ENCODE measurements at regions not wholly inside any gene's neighbourhood (a gene's known extent, or its start where the extent isn't known, plus 50 kb on each side); places are given as distances from the start of the nearest gene placed in this dataset.
"Not testable (repeated sequence)": the region's sequence is repeated elsewhere in the genome, so short reads cannot be mapped to it uniquely, and the experiment has no call there.

DNA sequence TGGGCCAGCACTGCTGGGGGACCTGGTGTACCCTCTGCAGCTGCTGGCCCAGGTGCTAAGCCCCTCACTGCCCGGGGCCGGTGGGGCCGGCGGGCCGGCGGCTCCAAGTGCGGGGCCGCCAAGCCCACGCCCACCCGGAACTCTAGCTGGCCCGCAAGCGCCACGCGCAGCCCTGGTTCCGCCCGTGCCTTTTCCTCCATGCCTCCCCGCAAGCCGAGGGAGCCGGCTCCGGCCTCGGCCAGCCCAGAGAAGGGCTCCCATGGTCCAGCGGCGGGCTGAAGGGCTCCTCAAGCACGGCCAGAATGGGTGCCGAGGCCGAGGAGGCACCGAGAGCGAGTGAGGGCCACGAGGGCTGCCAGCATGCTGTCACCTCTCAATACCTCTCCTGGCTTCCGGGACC is 194.9 kb downstream of the STK31 start:
- not testable (repeated sequence) for H3K9me3 ChIP-seq (ENCODE audit: control insufficient read depth in 2 of 2, insufficient read depth in 1 of 2, low read length in 1 of 2); H3K4me1 ChIP-seq (ENCODE audit: control insufficient read depth in 2 of 2, insufficient read depth in 2 of 2, low read length in 2 of 2); H3K27me3 ChIP-seq (ENCODE audit: control insufficient read depth in 2 of 2, insufficient read depth in 1 of 2, low read length in 1 of 2); H3K36me3 ChIP-seq (ENCODE audit: control insufficient read depth in 2 of 2, insufficient read depth in 2 of 2, low read length in 1 of 2); DNase-seq (ENCODE audit: low read depth in 6 of 9, low spot score in 9 of 9); H3K4me3 ChIP-seq (ENCODE audit: low read length in 2 of 2); H3K27ac ChIP-seq (ENCODE audit: low read depth in 1 of 2, low read length in 1 of 2)
- WGBS: 95% methylated on average over 30 of the region's 30 CpGs

DNA sequence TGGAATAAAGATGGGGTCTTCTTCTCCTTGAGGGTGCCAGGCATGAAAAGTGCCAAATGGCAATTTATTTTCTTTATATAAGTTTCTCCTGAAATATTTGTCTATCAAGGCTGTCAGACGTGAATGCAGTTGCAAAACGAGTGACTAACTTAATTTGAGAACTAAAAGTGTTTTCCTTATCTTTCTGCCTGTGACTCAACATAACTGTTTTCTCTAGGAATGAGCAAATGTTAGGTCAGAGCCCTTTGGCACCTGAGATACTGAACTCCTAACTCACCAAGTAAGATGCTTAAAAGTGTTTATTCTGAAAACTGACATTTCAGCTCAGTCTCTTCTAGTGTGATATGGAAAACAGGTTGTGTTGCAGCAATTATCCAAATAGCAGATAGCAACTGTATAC is 197.0 kb downstream of the STK31 start:
- no peak overlapping the region for H3K27ac ChIP-seq (ENCODE audit: low read depth in 1 of 2, low read length in 1 of 2)
- H3K36me3 ChIP-seq (ENCODE audit: control insufficient read depth in 2 of 2, insufficient read depth in 2 of 2, low read length in 1 of 2): no peaks in the 10 kb centered on the region
- no peak for DNase-seq (ENCODE audit: low read depth in 6 of 9, low spot score in 9 of 9)
- no peak overlapping the region for H3K4me3 ChIP-seq (ENCODE audit: low read length in 2 of 2)
- H3K9me3 ChIP-seq (ENCODE audit: control insufficient read depth in 2 of 2, insufficient read depth in 1 of 2, low read length in 1 of 2): no peaks in the 10 kb centered on the region
- 83% methylated on average over 2 of the region's 2 CpGs for WGBS
- no peaks in the 10 kb centered on the region for H3K4me1 ChIP-seq (ENCODE audit: control insufficient read depth in 2 of 2, insufficient read depth in 2 of 2, low read length in 2 of 2)
- no peaks in the 10 kb centered on the region for H3K27me3 ChIP-seq (ENCODE audit: control insufficient read depth in 2 of 2, insufficient read depth in 1 of 2, low read length in 1 of 2)

DNA sequence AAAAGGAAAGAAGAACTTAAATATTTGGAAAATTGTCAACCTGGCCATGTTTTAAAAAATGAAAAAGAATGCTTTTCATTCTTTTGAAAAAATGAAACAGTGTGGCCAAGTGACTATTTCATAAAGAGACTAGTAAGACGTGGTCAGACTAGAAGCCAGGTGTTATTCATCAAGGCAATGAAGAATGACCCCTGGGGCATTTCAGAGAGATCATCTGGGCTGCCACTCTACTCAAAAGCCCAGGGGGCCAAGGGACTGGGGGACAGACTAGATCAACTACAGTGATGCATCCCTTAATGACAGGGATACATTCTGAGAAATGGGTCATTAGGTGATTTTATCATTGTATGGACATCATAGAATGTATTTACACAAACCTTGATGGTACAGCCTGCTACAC is 199.4 kb downstream of the STK31 start:
- Histone ChIP-seq H3K9me3 (ENCODE audit: control insufficient read depth in 2 of 2, insufficient read depth in 1 of 2, low read length in 1 of 2) (no peaks in the 10 kb centered on the region), H3K27ac (ENCODE audit: low read depth in 1 of 2, low read length in 1 of 2) (no peak overlapping the region), H3K4me1 (ENCODE audit: control insufficient read depth in 2 of 2, insufficient read depth in 2 of 2, low read length in 2 of 2) (no peaks in the 10 kb centered on the region), H3K27me3 (ENCODE audit: control insufficient read depth in 2 of 2, insufficient read depth in 1 of 2, low read length in 1 of 2) (no peaks in the 10 kb centered on the region), H3K4me3 (ENCODE audit: low read length in 2 of 2) (no peak overlapping the region), H3K36me3 (ENCODE audit: control insufficient read depth in 2 of 2, insufficient read depth in 2 of 2, low read length in 1 of 2) (no peaks in the 10 kb centered on the region)
- DNase-seq (ENCODE audit: low read depth in 6 of 9, low spot score in 9 of 9): no peak
- 83% methylated on average over 1 of the region's 1 CpG for WGBS

DNA sequence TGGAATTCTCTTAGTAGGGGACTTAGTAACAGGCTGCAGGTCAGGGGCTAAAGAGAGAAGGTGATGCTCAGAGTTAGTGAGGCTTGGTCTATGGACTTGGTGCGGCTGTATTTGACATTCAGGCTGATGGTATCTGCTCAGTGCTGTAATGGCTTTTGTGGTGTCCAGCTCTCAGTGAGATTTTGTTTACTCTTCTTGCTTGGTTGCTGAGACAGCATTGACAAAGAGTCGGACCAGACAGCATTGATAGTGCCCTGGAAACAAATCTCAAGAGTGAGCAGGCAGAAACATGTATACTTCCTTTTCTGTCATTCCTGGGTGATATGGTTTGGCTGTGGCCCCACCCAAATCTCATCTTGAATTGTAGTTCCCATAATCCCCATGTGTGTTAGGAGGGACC is 202.0 kb downstream of the STK31 start:
- Histone ChIP-seq H3K4me1 (ENCODE audit: control insufficient read depth in 2 of 2, insufficient read depth in 2 of 2, low read length in 2 of 2) (no peaks in the 10 kb centered on the region), H3K4me3 (ENCODE audit: low read length in 2 of 2) (no peak overlapping the region), H3K27me3 (ENCODE audit: control insufficient read depth in 2 of 2, insufficient read depth in 1 of 2, low read length in 1 of 2) (no peaks in the 10 kb centered on the region), H3K9me3 (ENCODE audit: control insufficient read depth in 2 of 2, insufficient read depth in 1 of 2, low read length in 1 of 2) (no peaks in the 10 kb centered on the region), H3K36me3 (ENCODE audit: control insufficient read depth in 2 of 2, insufficient read depth in 2 of 2, low read length in 1 of 2) (no peaks in the 10 kb centered on the region), H3K27ac (ENCODE audit: low read depth in 1 of 2, low read length in 1 of 2) (no peak overlapping the region)
- DNase-seq (ENCODE audit: low read depth in 6 of 9, low spot score in 9 of 9): no peak
- 94% methylated on average over 2 of the region's 2 CpGs for WGBS

DNA sequence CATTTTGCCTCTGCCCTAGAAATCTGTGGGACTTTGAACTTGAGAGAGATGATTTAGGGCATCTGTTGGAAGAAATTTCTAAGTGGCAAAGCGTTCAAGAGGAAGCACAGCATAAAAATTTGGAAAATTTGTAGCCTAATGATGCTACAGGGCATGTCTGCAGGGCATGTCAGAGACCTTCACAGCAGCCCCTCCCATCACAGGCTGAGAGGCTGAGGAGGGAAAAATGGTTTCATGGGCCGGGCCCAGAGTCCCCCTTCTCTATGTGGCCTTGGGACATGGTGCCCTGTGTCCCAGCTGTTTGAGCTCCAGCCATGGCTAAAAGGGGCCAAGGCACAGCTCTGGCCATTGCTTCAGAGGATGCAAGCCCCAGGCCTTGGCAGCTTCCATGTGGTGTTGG is 203.0 kb downstream of the STK31 start:
- H3K36me3 ChIP-seq (ENCODE audit: control insufficient read depth in 2 of 2, insufficient read depth in 2 of 2, low read length in 1 of 2): no peaks in the 10 kb centered on the region
- H3K27ac ChIP-seq (ENCODE audit: low read depth in 1 of 2, low read length in 1 of 2): no peak overlapping the region
- H3K9me3 ChIP-seq (ENCODE audit: control insufficient read depth in 2 of 2, insufficient read depth in 1 of 2, low read length in 1 of 2): no peaks in the 10 kb centered on the region
- no peak for DNase-seq (ENCODE audit: low read depth in 6 of 9, low spot score in 9 of 9)
- H3K27me3 ChIP-seq (ENCODE audit: control insufficient read depth in 2 of 2, insufficient read depth in 1 of 2, low read length in 1 of 2): no peaks in the 10 kb centered on the region
- H3K4me1 ChIP-seq (ENCODE audit: control insufficient read depth in 2 of 2, insufficient read depth in 2 of 2, low read length in 2 of 2): no peaks in the 10 kb centered on the region
- 82% methylated on average over 2 of the region's 2 CpGs for WGBS
- H3K4me3 ChIP-seq (ENCODE audit: low read length in 2 of 2): no peak overlapping the region

DNA sequence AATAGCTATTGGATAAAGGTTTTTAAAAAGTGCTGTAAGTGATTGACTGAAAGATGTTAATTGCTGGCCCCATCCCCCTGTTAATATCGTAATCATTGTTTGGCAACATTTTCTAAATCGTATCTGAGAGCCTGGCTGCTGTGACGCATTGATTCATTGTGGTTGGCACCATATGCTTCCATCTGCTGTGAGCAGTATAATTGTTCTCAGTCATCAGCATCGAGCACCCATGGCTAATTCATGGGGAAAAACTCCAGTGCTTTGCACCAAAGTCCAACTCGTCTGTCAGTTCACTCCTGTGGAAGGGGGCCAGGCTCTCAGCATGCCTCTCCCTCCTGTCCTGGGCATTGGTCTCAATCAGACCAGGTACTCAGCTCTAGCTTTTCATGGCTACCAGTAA is 205.2 kb downstream of the STK31 start:
- Histone ChIP-seq H3K27ac (ENCODE audit: low read depth in 1 of 2, low read length in 1 of 2) (no peak overlapping the region), H3K36me3 (ENCODE audit: control insufficient read depth in 2 of 2, insufficient read depth in 2 of 2, low read length in 1 of 2) (no peaks in the 10 kb centered on the region), H3K4me3 (ENCODE audit: low read length in 2 of 2) (no peak overlapping the region), H3K9me3 (ENCODE audit: control insufficient read depth in 2 of 2, insufficient read depth in 1 of 2, low read length in 1 of 2) (no peaks in the 10 kb centered on the region), H3K4me1 (ENCODE audit: control insufficient read depth in 2 of 2, insufficient read depth in 2 of 2, low read length in 2 of 2) (no peaks in the 10 kb centered on the region), H3K27me3 (ENCODE audit: control insufficient read depth in 2 of 2, insufficient read depth in 1 of 2, low read length in 1 of 2) (no peaks in the 10 kb centered on the region)
- DNase-seq (ENCODE audit: low read depth in 6 of 9, low spot score in 9 of 9): no peak
- 91% methylated on average over 5 of the region's 5 CpGs for WGBS

DNA sequence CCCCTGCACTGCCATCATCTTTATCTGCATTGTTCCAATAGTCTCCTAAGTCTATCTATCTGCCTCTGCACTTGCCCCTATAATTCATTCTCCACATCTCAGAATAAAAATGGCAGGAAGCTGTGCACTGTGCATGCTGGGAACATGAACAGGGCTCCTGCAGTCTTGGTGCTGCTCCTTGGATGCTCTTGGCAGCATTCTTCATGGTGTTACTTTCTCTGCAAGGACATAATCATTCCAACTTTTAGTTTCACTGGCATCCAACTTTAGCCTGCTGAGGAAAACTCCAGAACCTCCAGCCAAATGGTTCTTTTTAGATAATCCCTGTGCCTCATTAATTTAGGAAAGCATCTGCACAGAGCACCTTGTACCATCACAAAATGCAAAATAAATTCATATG is 208.3 kb downstream of the STK31 start:
- no peak overlapping the region for H3K27ac ChIP-seq (ENCODE audit: low read depth in 1 of 2, low read length in 1 of 2)
- H3K9me3 ChIP-seq (ENCODE audit: control insufficient read depth in 2 of 2, insufficient read depth in 1 of 2, low read length in 1 of 2): no peaks in the 10 kb centered on the region
- H3K4me1 ChIP-seq (ENCODE audit: control insufficient read depth in 2 of 2, insufficient read depth in 2 of 2, low read length in 2 of 2): no peaks in the 10 kb centered on the region
- no peak overlapping the region for H3K4me3 ChIP-seq (ENCODE audit: low read length in 2 of 2)
- no peaks in the 10 kb centered on the region for H3K27me3 ChIP-seq (ENCODE audit: control insufficient read depth in 2 of 2, insufficient read depth in 1 of 2, low read length in 1 of 2)
- no peaks in the 10 kb centered on the region for H3K36me3 ChIP-seq (ENCODE audit: control insufficient read depth in 2 of 2, insufficient read depth in 2 of 2, low read length in 1 of 2)
- no peak for DNase-seq (ENCODE audit: low read depth in 6 of 9, low spot score in 9 of 9)

DNA sequence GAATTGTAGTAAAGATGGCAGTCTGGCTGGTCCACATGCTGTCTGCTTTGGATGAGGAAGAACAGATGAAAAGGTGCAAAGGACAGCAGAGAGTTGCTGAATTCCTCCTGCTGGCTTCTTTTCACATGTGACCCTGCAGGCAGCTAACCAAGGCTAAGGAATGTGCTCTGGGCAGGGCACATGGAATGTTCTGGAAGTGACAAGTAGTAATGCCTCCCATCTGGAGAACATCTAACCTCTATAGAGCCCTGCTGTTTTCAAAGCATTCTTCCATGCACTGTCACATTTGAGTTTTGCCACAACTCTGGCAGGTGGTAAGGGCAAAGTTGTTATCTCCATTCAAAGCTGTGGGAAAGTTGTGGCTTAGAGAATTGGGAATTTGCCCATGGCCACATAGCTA is 208.8 kb downstream of the STK31 start:
- H3K4me3 ChIP-seq (ENCODE audit: low read length in 2 of 2): no peak overlapping the region
- no peaks in the 10 kb centered on the region for H3K9me3 ChIP-seq (ENCODE audit: control insufficient read depth in 2 of 2, insufficient read depth in 1 of 2, low read length in 1 of 2)
- no peaks in the 10 kb centered on the region for H3K27me3 ChIP-seq (ENCODE audit: control insufficient read depth in 2 of 2, insufficient read depth in 1 of 2, low read length in 1 of 2)
- H3K27ac ChIP-seq (ENCODE audit: low read depth in 1 of 2, low read length in 1 of 2): no peak overlapping the region
- DNase-seq (ENCODE audit: low read depth in 6 of 9, low spot score in 9 of 9): no peak
- H3K36me3 ChIP-seq (ENCODE audit: control insufficient read depth in 2 of 2, insufficient read depth in 2 of 2, low read length in 1 of 2): no peaks in the 10 kb centered on the region
- no peaks in the 10 kb centered on the region for H3K4me1 ChIP-seq (ENCODE audit: control insufficient read depth in 2 of 2, insufficient read depth in 2 of 2, low read length in 2 of 2)

DNA sequence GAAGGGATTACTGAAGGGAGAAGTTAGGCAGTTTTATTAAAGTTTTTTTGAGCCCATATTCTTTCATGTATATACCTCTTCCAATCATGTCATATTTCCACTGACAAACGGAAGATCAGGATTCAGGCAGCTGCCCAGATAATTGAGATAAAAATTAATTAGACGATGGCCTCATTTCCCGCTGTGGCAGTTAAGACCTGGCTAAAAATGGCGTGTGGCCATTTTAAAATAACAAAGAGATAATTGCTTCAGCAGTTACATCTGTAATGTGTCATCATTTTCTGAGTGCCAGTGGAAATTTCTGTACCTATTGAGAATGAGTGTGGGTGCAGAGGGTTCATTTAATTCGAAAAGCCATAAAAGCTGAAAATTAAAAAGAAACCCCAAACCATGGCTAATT is 215.1 kb downstream of the STK31 start:
- Histone ChIP-seq H3K4me3 (ENCODE audit: low read length in 2 of 2) (no peak overlapping the region), H3K4me1 (ENCODE audit: control insufficient read depth in 2 of 2, insufficient read depth in 2 of 2, low read length in 2 of 2) (no peaks in the 10 kb centered on the region), H3K36me3 (ENCODE audit: control insufficient read depth in 2 of 2, insufficient read depth in 2 of 2, low read length in 1 of 2) (no peaks in the 10 kb centered on the region), H3K27ac (ENCODE audit: low read depth in 1 of 2, low read length in 1 of 2) (no peak overlapping the region), H3K9me3 (ENCODE audit: control insufficient read depth in 2 of 2, insufficient read depth in 1 of 2, low read length in 1 of 2) (no peaks in the 10 kb centered on the region), H3K27me3 (ENCODE audit: control insufficient read depth in 2 of 2, insufficient read depth in 1 of 2, low read length in 1 of 2) (no peaks in the 10 kb centered on the region)
- no peak for DNase-seq (ENCODE audit: low read depth in 6 of 9, low spot score in 9 of 9)
- WGBS: 94% methylated on average over 5 of the region's 5 CpGs

DNA sequence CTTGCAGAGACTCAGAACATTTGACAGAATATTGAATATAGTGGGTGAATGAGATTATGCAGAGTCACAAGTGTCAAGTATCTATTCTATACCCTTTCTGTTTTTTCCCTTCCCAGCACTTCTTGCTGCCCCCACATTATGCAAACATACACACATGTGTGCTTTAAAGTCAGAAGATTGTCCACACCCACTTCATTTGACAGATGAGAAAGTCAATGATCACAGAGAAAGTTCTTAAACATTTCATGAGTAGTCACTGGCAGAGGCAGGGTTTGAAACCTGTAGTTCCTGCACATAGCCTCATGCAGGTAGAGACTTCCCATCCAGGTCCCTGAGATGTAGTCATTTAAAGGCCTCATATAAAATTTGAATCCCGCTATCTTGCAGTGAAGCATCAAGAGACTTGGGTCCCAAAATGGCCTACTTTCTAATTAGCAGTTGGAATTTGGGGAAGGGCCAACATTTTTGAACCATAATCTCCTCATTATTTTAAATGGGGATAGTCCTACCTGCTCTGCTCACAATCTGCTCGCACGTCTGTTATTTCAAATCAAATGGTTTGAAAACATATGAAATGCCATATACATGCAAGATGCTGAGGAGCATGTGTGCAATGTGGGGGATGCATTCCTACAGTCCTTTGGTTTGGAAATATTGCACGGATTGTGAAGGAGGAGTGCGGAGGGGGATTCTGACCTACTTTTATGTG is 217.8 kb downstream of the STK31 start:
- Histone ChIP-seq H3K27ac (ENCODE audit: low read depth in 1 of 2, low read length in 1 of 2) (no peak overlapping the region), H3K4me1 (ENCODE audit: control insufficient read depth in 2 of 2, insufficient read depth in 2 of 2, low read length in 2 of 2) (no peaks in the 10 kb centered on the region), H3K27me3 (ENCODE audit: control insufficient read depth in 2 of 2, insufficient read depth in 1 of 2, low read length in 1 of 2) (no peaks in the 10 kb centered on the region), H3K4me3 (ENCODE audit: low read length in 2 of 2) (no peak overlapping the region), H3K36me3 (ENCODE audit: control insufficient read depth in 2 of 2, insufficient read depth in 2 of 2, low read length in 1 of 2) (no peaks in the 10 kb centered on the region), H3K9me3 (ENCODE audit: control insufficient read depth in 2 of 2, insufficient read depth in 1 of 2, low read length in 1 of 2) (no peaks in the 10 kb centered on the region)
- DNase-seq (ENCODE audit: low read depth in 6 of 9, low spot score in 9 of 9): no peak
- 97% methylated on average over 5 of the region's 5 CpGs for WGBS
